ENCODE measurements at regions not wholly inside any gene's neighbourhood (a gene's known extent, or its start where the extent isn't known, plus 50 kb on each side); places are given as distances from the start of the nearest gene placed in this dataset.

GRCh38 chr12:116431677-116432300 is 127.4 kb upstream of the MAP1LC3B2 start:
- peaks cover 16% of the 10 kb centered on the region for H3K27me3 ChIP-seq (ENCODE audit: low read depth, low read length)
- no peaks in the 10 kb centered on the region for H3K36me3 ChIP-seq (replicated peaks; ENCODE audit: low read depth, low read length)
- H3K79me2 ChIP-seq (ENCODE audit: low read length): no peaks in the 10 kb centered on the region
- H3K27ac ChIP-seq (ENCODE audit: low read length): no peak overlapping the region
- H3K4me2 ChIP-seq (ENCODE audit: low read length): no peak overlapping the region
- H2AFZ ChIP-seq (ENCODE audit: low read depth, low read length): no peak overlapping the region
- no peaks in the 10 kb centered on the region for H4K20me1 ChIP-seq (ENCODE audit: insufficient read depth, low read length)
- no peak overlapping the region for H3K4me3 ChIP-seq (ENCODE audit: low read length)
- no peaks in the 10 kb centered on the region for H3K9me3 ChIP-seq (ENCODE audit: insufficient read depth, low read length)
- H3K4me1 ChIP-seq (ENCODE audit: low read length): no peaks in the 10 kb centered on the region
- TF ChIP-seq EZH2phosphoT487 (IDR thresholded peaks at IDR 0.05; ENCODE audit: low read depth): no peak
- no peak for TF ChIP-seq CTCF (IDR thresholded peaks at IDR 0.05; ENCODE audit: low read depth, low read length)
- no peak overlapping the region for H3K9ac ChIP-seq (ENCODE audit: low read length)

- Histone ChIP-seq H3K27ac (ENCODE audit: low read length) (no peak overlapping the region), H3K4me3 (ENCODE audit: low read length) (no peak overlapping the region), H3K4me2 (ENCODE audit: low read length) (no peak overlapping the region), H3K4me1 (ENCODE audit: low read length) (no peaks in the 10 kb centered on the region), H3K9ac (ENCODE audit: low read length) (no peak overlapping the region), H3K79me2 (ENCODE audit: low read length) (no peaks in the 10 kb centered on the region), H4K20me1 (ENCODE audit: insufficient read depth, low read length) (no peaks in the 10 kb centered on the region), H3K27me3 (ENCODE audit: low read depth, low read length) (peaks cover 20% of the 10 kb centered on the region), H3K36me3 (replicated peaks; ENCODE audit: low read depth, low read length) (no peaks in the 10 kb centered on the region), H3K9me3 (ENCODE audit: insufficient read depth, low read length) (no peaks in the 10 kb centered on the region), H2AFZ (ENCODE audit: low read depth, low read length) (no peak overlapping the region)
- TF ChIP-seq CTCF (IDR thresholded peaks at IDR 0.05; ENCODE audit: low read depth, low read length): no peak
- no peak for TF ChIP-seq EZH2phosphoT487 (IDR thresholded peaks at IDR 0.05; ENCODE audit: low read depth)
Observed at GRCh38 chr12:116432314-116432750, 126.8 kb upstream of the MAP1LC3B2 start.

- no peak for TF ChIP-seq CTCF (IDR thresholded peaks at IDR 0.05; ENCODE audit: low read depth, low read length)
- TF ChIP-seq EZH2phosphoT487 (IDR thresholded peaks at IDR 0.05; ENCODE audit: low read depth): no peak
- H2AFZ ChIP-seq (ENCODE audit: low read depth, low read length): no peak overlapping the region
- no peaks in the 10 kb centered on the region for H3K79me2 ChIP-seq (ENCODE audit: low read length)
- H4K20me1 ChIP-seq (ENCODE audit: insufficient read depth, low read length): no peaks in the 10 kb centered on the region
- H3K36me3 ChIP-seq (replicated peaks; ENCODE audit: low read depth, low read length): no peaks in the 10 kb centered on the region
- H3K9ac ChIP-seq (ENCODE audit: low read length): no peak overlapping the region
- H3K27ac ChIP-seq (ENCODE audit: low read length): no peak overlapping the region
- H3K9me3 ChIP-seq (ENCODE audit: insufficient read depth, low read length): no peaks in the 10 kb centered on the region
- no peak overlapping the region for H3K4me2 ChIP-seq (ENCODE audit: low read length)
- no peak overlapping the region for H3K4me3 ChIP-seq (ENCODE audit: low read length)
- H3K4me1 ChIP-seq (ENCODE audit: low read length): no peaks in the 10 kb centered on the region
- peaks cover 28% of the 10 kb centered on the region for H3K27me3 ChIP-seq (ENCODE audit: low read depth, low read length)
Observed at GRCh38 chr12:116433249-116433648, 125.9 kb upstream of the MAP1LC3B2 start.

- H4K20me1 ChIP-seq (ENCODE audit: insufficient read depth, low read length): no peaks in the 10 kb centered on the region
- peaks cover 29% of the 10 kb centered on the region for H3K27me3 ChIP-seq (ENCODE audit: low read depth, low read length)
- no peaks in the 10 kb centered on the region for H3K36me3 ChIP-seq (replicated peaks; ENCODE audit: low read depth, low read length)
- H3K9ac ChIP-seq (ENCODE audit: low read length): no peak overlapping the region
- H3K4me3 ChIP-seq (ENCODE audit: low read length): no peak overlapping the region
- no peaks in the 10 kb centered on the region for H3K4me1 ChIP-seq (ENCODE audit: low read length)
- no peaks in the 10 kb centered on the region for H3K79me2 ChIP-seq (ENCODE audit: low read length)
- no peak for TF ChIP-seq CTCF (IDR thresholded peaks at IDR 0.05; ENCODE audit: low read depth, low read length)
- no peak for TF ChIP-seq EZH2phosphoT487 (IDR thresholded peaks at IDR 0.05; ENCODE audit: low read depth)
- H3K9me3 ChIP-seq (ENCODE audit: insufficient read depth, low read length): no peaks in the 10 kb centered on the region
- H2AFZ ChIP-seq (ENCODE audit: low read depth, low read length): no peak overlapping the region
- no peak overlapping the region for H3K27ac ChIP-seq (ENCODE audit: low read length)
- H3K4me2 ChIP-seq (ENCODE audit: low read length): no peak overlapping the region
Observed at GRCh38 chr12:116434155-116435011, 124.8 kb upstream of the MAP1LC3B2 start.

Data from OCI-LY3 (cell line).